Upper lobe of left lung (tissue), 6 donors: ENCODE measurements at regions not wholly inside any gene's neighbourhood (a gene's known extent, or its start where the extent isn't known, plus 50 kb on each side); places are given as distances from the start of the nearest gene placed in this dataset.

Experiments used
- ATAC-seq, 2 donors: fragments of 200-7000 bp; cut with Tn5 transposase; one replicate each; pipeline ENCODE4 v1.9.1; 2022; ENCODE audit warnings: mild to moderate bottlenecking in 2 of 2, moderate library complexity in 2 of 2; ENCODE audit not compliant: low FRiP score in 2 of 2
- DNase-seq, 2 donors: peaks; one replicate each; pipeline ENCODE4 v3.0.0-alpha.2; 2019 to 2020
- H3K27ac ChIP-seq, 4 donors: fragments of 200-600 bp; sonication (generic); one replicate each; pipeline ENCODE4 v1.5.1; 2016 to 2019
- H3K27me3 ChIP-seq, 4 donors: fragments of 200-600 bp; sonication (generic); one replicate each; pipeline ENCODE4 v1.5.1; 2017 to 2019
- H3K36me3 ChIP-seq, 4 donors: fragments of 200-600 bp; sonication (generic); one replicate each; pipeline ENCODE4 v1.5.1; 2016 to 2019
- H3K4me1 ChIP-seq, 4 donors: fragments of 200-600 bp; sonication (generic); one replicate each; pipeline ENCODE4 v1.5.1; 2018 to 2019
- H3K4me3 ChIP-seq, 4 donors: fragments of 200-600 bp; sonication (generic); one replicate each; pipeline ENCODE4 v1.5.1; 2017 to 2019; ENCODE audit warnings: mild to moderate bottlenecking in 2 of 4, moderate library complexity in 1 of 4
- H3K9me3 ChIP-seq, 4 donors: fragments of 200-600 bp; sonication (generic); one replicate each; pipeline ENCODE4 v1.5.1; 2018 to 2019
- CTCF ChIP-seq, 6 experiments: fragments of 450-650 bp in 4 of 6; fragments of 200-600 bp in 2 of 6; sonication (generic) in 2 of 6; IDR thresholded peaks; one replicate each; pipeline ENCODE4 v1.5.1; 2016 to 2019; ENCODE audit warnings: antibody characterized with exemption in 6 of 6
- EP300 ChIP-seq, 4 donors: sonication (generic); formaldehyde crosslinking; IDR thresholded peaks; one replicate each; pipeline ENCODE4 v1.5.1; 2017; ENCODE audit warnings: antibody characterized with exemption in 4 of 4, control low read depth in 2 of 4
- POLR2A ChIP-seq, 4 donors: fragments of 450-650 bp; IDR thresholded peaks; one replicate each; pipeline ENCODE4 v1.5.1; 2016 to 2017; ENCODE audit warnings: antibody characterized with exemption in 4 of 4, mild to moderate bottlenecking in 2 of 4
- POLR2AphosphoS5 ChIP-seq, 2 donors: sonication (generic); formaldehyde crosslinking; IDR thresholded peaks; one replicate each; pipeline ENCODE4 v1.5.1; 2017; ENCODE audit warnings: antibody characterized with exemption in 2 of 2
- WGBS, 2 donors: methylation state at CpG; one replicate each; pipeline ENCODE4 v1.1.5; 2017 to 2018; 5-methylcytosine and 5-hydroxymethylcytosine counted together
- donor health status: DM: no; HTN: no; CAD: no; lungs with moderate emphysema.
- donor health status: DM: no; HTN: yes; CAD: no; lungs with severe emphysema.

- H3K9me3 ChIP-seq, result no peaks in the 10 kb centered on the region
- H3K36me3 ChIP-seq, result no peaks in the 10 kb centered on the region
- H3K27me3 ChIP-seq, result no peaks in the 10 kb centered on the region
- DNase-seq (no peak), ATAC-seq (no peak)
- H3K27ac ChIP-seq, result no peak overlapping the region
- no peak overlapping the region for H3K4me3 ChIP-seq
- 70 to 81% methylated on average over 5 of the region's 5 CpGs for WGBS, 2 donors
- TF ChIP-seq EP300 (IDR thresholded peaks at IDR 0.05), result no peak
- no peaks in the 10 kb centered on the region for H3K4me1 ChIP-seq
Measured at GRCh38 chr7:3167551-3167950, 123.9 kb upstream of the CARD11 start.

- Histone ChIP-seq H3K27ac (no peak overlapping the region), H3K9me3 (no peaks in the 10 kb centered on the region), H3K4me1 (no peaks in the 10 kb centered on the region), H3K27me3 (no peaks in the 10 kb centered on the region), H3K36me3 (no peaks in the 10 kb centered on the region), H3K4me3 (no peak overlapping the region)
- peak in 1 of 2 donors; percentile 37 for DNase-seq
- no peak for TF ChIP-seq POLR2AphosphoS5 (IDR thresholded peaks at IDR 0.05)
- no peak for TF ChIP-seq EP300 (IDR thresholded peaks at IDR 0.05)
- TF ChIP-seq CTCF (IDR thresholded peaks at IDR 0.05), result no peak
- no peak for TF ChIP-seq POLR2A (IDR thresholded peaks at IDR 0.05)
- no peak for ATAC-seq
- 81 to 84% methylated on average over 11 to 12 of the region's 12 CpGs for WGBS, 2 donors
Measured at GRCh38 chr7:3168370-3168769, 124.7 kb upstream of the CARD11 start.

- Histone ChIP-seq H3K27ac (no peak overlapping the region), H3K36me3 (no peaks in the 10 kb centered on the region), H3K4me1 (no peaks in the 10 kb centered on the region), H3K4me3 (no peak overlapping the region), H3K9me3 (no peaks in the 10 kb centered on the region), H3K27me3 (no peaks in the 10 kb centered on the region)
- WGBS, 2 donors, result 66 to 83% methylated on average over 10 of the region's 10 CpGs
- ATAC-seq, result no peak
- no peak for TF ChIP-seq POLR2AphosphoS5 (IDR thresholded peaks at IDR 0.05)
- TF ChIP-seq CTCF (IDR thresholded peaks at IDR 0.05), result no peak
- TF ChIP-seq EP300 (IDR thresholded peaks at IDR 0.05), result no peak
- TF ChIP-seq POLR2A (IDR thresholded peaks at IDR 0.05), result no peak
- no peak for DNase-seq
Measured at GRCh38 chr7:3168869-3169268, 125.2 kb upstream of the CARD11 start.

GRCh38 chr7:3172768-3173280 lies 128.2 kb upstream of the SDK1 start:
- TF ChIP-seq POLR2AphosphoS5 (IDR thresholded peaks at IDR 0.05), result no peak
- TF ChIP-seq POLR2A (IDR thresholded peaks at IDR 0.05), result no peak
- no peak for TF ChIP-seq EP300 (IDR thresholded peaks at IDR 0.05)
- no peak for TF ChIP-seq CTCF (IDR thresholded peaks at IDR 0.05)
- Histone ChIP-seq H3K36me3 (no peaks in the 10 kb centered on the region), H3K4me1 (no peaks in the 10 kb centered on the region), H3K27me3 (no peaks in the 10 kb centered on the region), H3K9me3 (no peaks in the 10 kb centered on the region), H3K4me3 (no peak overlapping the region), H3K27ac (no peak overlapping the region)
- 77 to 84% methylated on average over 7 of the region's 7 CpGs for WGBS, 2 donors
- no peak for ATAC-seq
- no peak for DNase-seq

- no peak for TF ChIP-seq POLR2AphosphoS5 (IDR thresholded peaks at IDR 0.05)
- no peak for TF ChIP-seq CTCF (IDR thresholded peaks at IDR 0.05)
- no peak for TF ChIP-seq POLR2A (IDR thresholded peaks at IDR 0.05)
- TF ChIP-seq EP300 (IDR thresholded peaks at IDR 0.05), result no peak
- 83 to 90% methylated on average over 15 of the region's 15 CpGs for WGBS, 2 donors
Measured at GRCh38 chr7:3174515-3175284, 126.4 kb upstream of the SDK1 start.

More at GRCh38 chr7:3174515-3175284, 126.4 kb upstream of the SDK1 start:
- H3K27ac ChIP-seq, result no peak overlapping the region
- H3K36me3 ChIP-seq, result no peaks in the 10 kb centered on the region
- H3K27me3 ChIP-seq, result no peaks in the 10 kb centered on the region
- DNase-seq, result no peak
- no peaks in the 10 kb centered on the region for H3K9me3 ChIP-seq
- no peaks in the 10 kb centered on the region for H3K4me1 ChIP-seq
- no peak overlapping the region for H3K4me3 ChIP-seq
- ATAC-seq, result no peak
